ENCODE measurements at regions not wholly inside any gene's neighbourhood (a gene's known extent, or its start where the extent isn't known, plus 50 kb on each side); places are given as distances from the start of the nearest gene placed in this dataset.

GRCh38 chr20:39716796-39717341 lies 754.7 kb downstream of the DHX35 start:
- TF ChIP-seq CTCF (IDR thresholded peaks at IDR 0.05; ENCODE audit: low read depth, low read length), result no peak
- no peak for TF ChIP-seq EZH2phosphoT487 (IDR thresholded peaks at IDR 0.05; ENCODE audit: low read depth)
